ENCODE measurements at regions not wholly inside any gene's neighbourhood (a gene's known extent, or its start where the extent isn't known, plus 50 kb on each side); places are given as distances from the start of the nearest gene placed in this dataset.

GRCh38 chr4:153141238-153141637, 63.0 kb upstream of the TRIM2 start:
- no peak for DNase-seq

DNA sequence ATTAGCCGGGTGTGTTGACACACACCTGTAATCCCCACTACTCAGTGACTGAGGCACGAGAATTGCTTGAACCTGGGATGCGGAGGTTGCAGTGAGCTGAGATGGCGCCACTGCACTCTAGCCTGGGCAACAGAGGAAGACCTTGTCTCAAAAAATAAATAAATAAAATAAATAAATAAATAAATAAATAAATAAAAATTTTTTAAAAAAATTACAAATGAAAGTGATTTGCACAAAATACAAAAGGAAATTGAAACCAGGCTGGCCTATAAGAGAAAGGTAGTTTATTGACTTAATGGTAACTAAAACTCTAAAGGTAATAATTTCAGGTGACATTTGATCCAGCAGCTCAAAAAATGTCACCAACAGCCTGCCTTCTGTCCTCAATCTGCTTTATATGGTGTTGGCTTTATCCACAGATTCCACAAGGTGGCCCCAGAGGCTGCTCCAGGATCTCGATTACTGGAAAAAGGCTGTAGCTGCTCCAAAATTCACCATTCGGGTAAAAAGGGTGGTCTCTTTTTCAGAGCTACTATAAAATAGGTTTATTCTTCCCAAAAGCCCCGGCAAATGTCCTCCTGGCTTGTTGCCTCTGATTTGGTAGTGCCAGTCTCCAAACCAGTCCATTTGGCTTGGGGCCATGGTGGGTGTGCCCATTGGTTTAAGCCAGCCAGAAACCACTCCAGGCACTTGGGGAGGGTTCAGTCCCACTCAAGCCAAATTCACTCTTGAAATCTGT, 61.4 kb upstream of the TRIM2 start:
- DNase-seq, result peak in 1 of 2 donors; percentile 22

- no peak for DNase-seq
These were observed 60.5 kb upstream of the TRIM2 start for GRCh38 chr4:153143527-153144348.

- DNase-seq, result no peak
These were observed 58.2 kb upstream of the TRIM2 start for GRCh38 chr4:153146031-153146430.

GRCh38 chr4:153146961-153147360, 57.3 kb upstream of the TRIM2 start:
- no peak for DNase-seq

DNA sequence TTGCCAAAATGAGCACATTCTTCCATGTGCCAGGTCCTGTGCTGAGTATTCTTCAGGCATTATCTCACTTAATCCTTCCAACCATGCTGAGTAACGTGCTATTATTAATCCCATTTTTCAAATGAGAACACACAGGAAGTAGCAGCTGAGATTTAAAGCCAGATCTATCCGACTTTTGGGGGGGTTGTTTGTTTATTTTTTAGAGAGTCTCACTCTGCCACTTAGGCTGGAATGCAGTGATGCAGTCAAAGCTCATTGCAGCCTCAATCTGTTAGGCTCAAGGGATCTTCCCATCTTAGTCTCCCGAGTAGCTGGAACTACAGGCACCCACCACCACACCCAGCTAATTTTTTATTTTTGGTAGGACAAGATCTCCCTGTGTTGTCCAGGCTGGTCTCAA, 55.5 kb upstream of the TRIM2 start:
- no peak for DNase-seq

GRCh38 chr4:153151535-153152455, 52.4 kb upstream of the TRIM2 start:
- DNase-seq, result no peak

GRCh38 chr4:153152501-153153338, 51.5 kb upstream of the TRIM2 start:
- DNase-seq, result peak in 1 of 2 donors; percentile 62

GRCh38 chr4:153153339-153153871, 50.8 kb upstream of the TRIM2 start:
- DNase-seq, result peak in 1 of 2 donors; percentile 62

DNA sequence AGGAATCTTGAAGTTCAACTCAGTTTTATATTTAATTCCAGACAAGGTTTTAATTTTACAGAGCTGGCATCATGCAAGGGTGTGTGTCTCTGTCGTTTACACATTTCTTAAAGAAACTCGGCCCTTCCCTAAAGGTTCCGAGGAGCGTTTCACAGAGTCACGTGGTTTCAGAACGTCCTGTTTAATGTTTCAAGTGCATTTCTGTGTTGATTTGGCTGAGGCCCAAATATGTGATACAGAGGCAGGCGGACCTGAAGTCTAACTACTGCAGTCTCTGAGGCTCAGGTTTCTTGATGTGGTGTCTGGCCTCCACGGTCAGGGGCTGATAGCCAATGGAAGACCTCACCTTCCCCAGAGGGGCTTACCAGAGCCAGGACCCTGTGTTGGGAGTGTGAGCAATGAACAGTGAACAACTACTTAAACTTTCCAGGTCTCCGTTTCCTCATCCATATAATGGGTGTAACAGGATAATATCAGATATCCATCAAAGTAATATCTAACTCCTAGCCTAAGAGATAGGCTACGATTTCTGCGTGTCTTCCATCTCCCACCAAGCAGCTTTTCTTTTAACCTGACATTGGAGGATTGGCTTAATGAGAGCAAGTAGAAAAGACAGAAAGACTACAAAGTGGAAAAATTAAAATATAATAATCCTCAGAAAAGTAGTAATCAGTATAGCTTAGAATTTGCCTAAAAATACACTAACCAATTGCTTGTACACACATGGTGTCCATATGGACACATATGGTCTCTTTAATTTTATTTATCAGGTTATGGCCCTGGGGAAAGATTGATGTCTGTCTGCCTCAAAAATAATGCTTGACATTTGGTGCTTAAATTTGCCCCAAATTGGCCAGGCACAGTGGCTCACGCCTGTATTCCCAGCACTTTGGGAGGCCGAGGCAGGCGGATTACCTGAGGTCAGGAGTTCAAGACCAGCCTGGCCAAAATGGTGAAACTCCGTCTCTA, 50.0 kb upstream of the TRIM2 start:
- no peak for DNase-seq
